Activated T-cell treated with anti-CD3 and anti-CD28 coated beads, Interleukin-2, amount 50 U/mL, for 72 hours (primary cell): ENCODE measurements at regions not wholly inside any gene's neighbourhood (a gene's known extent, or its start where the extent isn't known, plus 50 kb on each side); places are given as distances from the start of the nearest gene placed in this dataset.

Experiments
- ATAC-seq, 2 donors: fragments of 150-1000 bp; cut with Tn5 transposase; replicated peaks in 1 of 2; 2 replicates each; pipeline ENCODE4 v1.10.0; 2021; ENCODE audit warnings: moderate library complexity in 2 of 2, mild to moderate bottlenecking in 1 of 2
- DNase-seq, 2 donors: peaks; one replicate each; pipeline ENCODE4 v3.0.0; 2021 to 2022; ENCODE audit warnings: mixed read lengths in 1 of 2
- H3K27ac Mint-ChIP-seq: one replicate; pipeline ENCODE4 v1.8.0; 2022; ENCODE audit warnings: mild to moderate bottlenecking, moderate library complexity, mixed read lengths
- H3K27me3 Mint-ChIP-seq: one replicate; pipeline ENCODE4 v1.8.0; 2022; ENCODE audit warnings: low read depth, mixed read lengths
- H3K36me3 Mint-ChIP-seq, 2 donors: one replicate each; pipeline ENCODE4 v1.8.0; 2022; ENCODE audit warnings: mixed read lengths in 2 of 2, mild to moderate bottlenecking in 1 of 2; ENCODE audit not compliant: insufficient read depth in 2 of 2
- H3K4me1 Mint-ChIP-seq: one replicate; pipeline ENCODE4 v1.8.0; 2022; ENCODE audit warnings: low read depth, mixed read lengths
- H3K4me3 Mint-ChIP-seq, 2 donors: one replicate each; pipeline ENCODE4 v1.8.0; 2022; ENCODE audit warnings: mild to moderate bottlenecking in 2 of 2, mixed read lengths in 2 of 2, moderate library complexity in 2 of 2
- H3K9me3 Mint-ChIP-seq, 2 donors: one replicate each; pipeline ENCODE4 v1.8.0; 2022; ENCODE audit warnings: mixed read lengths in 2 of 2

- peaks cover 32% of the 10 kb centered on the region for H3K27me3 Mint-ChIP-seq
- peaks cover 9 to 14% of the 10 kb centered on the region in 2 donors for H3K9me3 Mint-ChIP-seq
- H3K27ac Mint-ChIP-seq: no peak overlapping the region
- H3K4me3 Mint-ChIP-seq: no peak overlapping the region
- no peak for ATAC-seq
- H3K36me3 Mint-ChIP-seq: peaks cover 3 to 7% of the 10 kb centered on the region in 2 donors
- H3K4me1 Mint-ChIP-seq: no peaks in the 10 kb centered on the region
- no peak for DNase-seq
Measured at GRCh38 chr2:65490222-65490621, 57.8 kb upstream of the SPRED2 start.

DNA sequence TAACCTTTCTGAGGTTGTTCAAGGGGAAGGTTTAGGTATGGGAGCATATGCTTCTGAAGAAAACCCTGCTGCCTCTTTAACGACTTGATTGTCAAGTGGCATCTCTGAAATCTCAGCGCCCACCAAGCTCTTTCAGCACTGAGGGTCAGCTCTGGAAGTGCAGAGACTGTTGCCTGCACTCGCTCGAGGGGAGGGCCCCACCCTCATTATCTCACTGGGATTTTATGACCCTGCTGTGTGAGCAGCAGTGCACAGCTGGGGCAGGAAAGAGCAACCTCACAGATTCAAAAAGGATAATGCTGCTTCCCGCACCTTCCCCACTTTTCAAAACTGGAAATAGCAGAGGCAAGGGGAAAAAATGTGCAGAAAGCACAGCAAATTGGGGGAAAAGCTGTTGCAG is 56.9 kb upstream of the SPRED2 start:
- DNase-seq (no peak), ATAC-seq (no peak)
- peaks cover 3 to 7% of the 10 kb centered on the region in 2 donors for H3K36me3 Mint-ChIP-seq
- no peaks in the 10 kb centered on the region for H3K4me1 Mint-ChIP-seq
- peaks cover 23% of the 10 kb centered on the region for H3K27me3 Mint-ChIP-seq
- H3K27ac Mint-ChIP-seq: no peak overlapping the region
- H3K4me3 Mint-ChIP-seq: no peak overlapping the region
- peaks cover 9 to 14% of the 10 kb centered on the region in 2 donors for H3K9me3 Mint-ChIP-seq

DNA sequence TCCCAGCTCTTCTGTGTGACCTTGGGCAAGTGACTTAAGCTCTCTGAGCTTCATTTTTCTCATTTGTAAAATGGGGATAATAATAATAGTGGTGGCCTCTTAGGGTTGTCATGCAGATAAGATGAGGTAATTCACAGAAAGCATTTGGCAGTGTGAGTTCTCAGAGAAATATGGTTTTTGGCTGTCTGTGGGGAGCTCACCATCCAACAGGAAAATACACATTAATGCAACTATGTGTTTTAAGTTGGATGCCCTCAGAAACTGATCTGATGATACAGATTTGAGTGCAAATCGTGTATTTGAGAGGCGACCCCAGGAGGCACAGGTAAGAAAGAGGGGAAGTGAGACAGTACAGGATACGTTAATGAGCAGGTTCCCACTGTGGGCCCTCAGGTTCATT is 56.1 kb upstream of the SPRED2 start:
- Mint-ChIP-seq H3K4me3 (no peak overlapping the region), H3K4me1 (no peaks in the 10 kb centered on the region), H3K9me3 (peaks cover 9 to 14% of the 10 kb centered on the region in 2 donors), H3K27ac (no peak overlapping the region), H3K36me3 (peaks cover 3 to 7% of the 10 kb centered on the region in 2 donors), H3K27me3 (peaks cover 29% of the 10 kb centered on the region)
- ATAC-seq: no peak
- no peak for DNase-seq

DNA sequence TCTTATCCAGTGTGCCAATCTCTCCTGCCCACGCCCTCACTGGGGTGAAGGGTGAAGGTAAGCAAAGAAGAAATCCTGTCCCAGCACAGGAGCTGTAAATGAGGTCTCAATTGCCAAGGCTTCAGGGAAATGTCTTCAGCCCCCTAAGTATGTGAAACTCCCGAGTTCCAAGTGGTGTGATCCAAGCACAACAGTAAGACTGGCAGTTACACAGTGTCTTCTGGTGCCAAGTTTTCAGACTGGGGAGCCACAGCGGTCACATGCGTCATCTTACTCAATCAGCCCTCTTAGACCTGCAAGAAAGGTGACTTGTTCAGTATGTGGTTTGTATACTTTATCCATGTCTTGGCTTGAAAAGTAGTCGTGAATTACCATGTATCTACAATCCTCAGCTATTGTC is 55.0 kb upstream of the SPRED2 start:
- H3K27me3 Mint-ChIP-seq: peaks cover 23% of the 10 kb centered on the region
- peaks cover 9 to 14% of the 10 kb centered on the region in 2 donors for H3K9me3 Mint-ChIP-seq
- no peak overlapping the region for H3K27ac Mint-ChIP-seq
- ATAC-seq: no peak
- no peak for DNase-seq
- peaks cover 3 to 7% of the 10 kb centered on the region in 2 donors for H3K36me3 Mint-ChIP-seq
- no peaks in the 10 kb centered on the region for H3K4me1 Mint-ChIP-seq
- H3K4me3 Mint-ChIP-seq: no peak overlapping the region

DNA sequence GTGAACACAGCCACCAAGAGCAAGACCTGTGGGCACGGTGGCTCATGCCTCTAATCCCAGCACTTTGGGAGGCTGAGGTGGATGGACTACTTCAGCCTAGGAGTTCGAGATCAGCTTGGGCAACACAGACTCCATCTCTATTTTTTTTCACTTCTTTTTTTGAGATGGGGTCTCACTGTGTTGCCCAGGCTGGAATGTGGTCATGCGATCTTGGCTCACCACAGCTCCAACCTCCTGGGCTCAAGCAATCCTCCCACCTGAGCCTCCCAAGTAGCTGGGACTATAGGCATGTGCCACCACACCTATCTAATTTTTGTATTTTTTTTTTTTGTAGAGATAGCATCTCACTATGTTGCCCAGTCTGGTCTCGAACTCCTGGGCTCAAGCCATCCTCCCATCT is 54.4 kb upstream of the SPRED2 start:
- Mint-ChIP-seq H3K27me3 (peaks cover 23% of the 10 kb centered on the region), H3K36me3 (peaks cover 3 to 7% of the 10 kb centered on the region in 2 donors), H3K9me3 (peaks cover 9 to 14% of the 10 kb centered on the region in 2 donors), H3K4me3 (no peak overlapping the region), H3K27ac (no peak overlapping the region), H3K4me1 (no peaks in the 10 kb centered on the region)
- ATAC-seq: no peak
- no peak for DNase-seq

DNA sequence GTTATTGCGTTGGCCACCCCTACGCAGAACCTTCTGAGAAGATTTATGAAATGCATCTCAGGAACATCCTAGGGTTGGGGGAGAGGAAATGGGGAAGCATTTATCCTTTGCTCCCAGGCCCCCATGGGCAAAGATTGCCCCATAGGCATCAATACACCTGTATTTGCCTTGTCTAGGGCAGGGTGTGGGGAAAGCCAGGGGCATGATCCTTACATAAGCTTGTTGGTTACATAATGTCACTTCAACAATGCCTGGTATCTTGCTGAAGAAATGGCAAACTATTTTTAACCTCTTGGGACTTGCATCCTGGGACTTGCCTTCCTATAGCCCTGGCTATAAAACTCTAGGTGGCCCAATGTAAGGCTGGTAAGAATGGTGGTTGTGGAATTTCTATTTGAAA is 53.9 kb upstream of the SPRED2 start:
- peaks cover 23% of the 10 kb centered on the region for H3K27me3 Mint-ChIP-seq
- no peak overlapping the region for H3K4me3 Mint-ChIP-seq
- H3K9me3 Mint-ChIP-seq: peaks cover 9 to 14% of the 10 kb centered on the region in 2 donors
- no peak for DNase-seq
- H3K4me1 Mint-ChIP-seq: no peaks in the 10 kb centered on the region
- peaks cover 3 to 7% of the 10 kb centered on the region in 2 donors for H3K36me3 Mint-ChIP-seq
- ATAC-seq: no peak
- no peak overlapping the region for H3K27ac Mint-ChIP-seq

DNA sequence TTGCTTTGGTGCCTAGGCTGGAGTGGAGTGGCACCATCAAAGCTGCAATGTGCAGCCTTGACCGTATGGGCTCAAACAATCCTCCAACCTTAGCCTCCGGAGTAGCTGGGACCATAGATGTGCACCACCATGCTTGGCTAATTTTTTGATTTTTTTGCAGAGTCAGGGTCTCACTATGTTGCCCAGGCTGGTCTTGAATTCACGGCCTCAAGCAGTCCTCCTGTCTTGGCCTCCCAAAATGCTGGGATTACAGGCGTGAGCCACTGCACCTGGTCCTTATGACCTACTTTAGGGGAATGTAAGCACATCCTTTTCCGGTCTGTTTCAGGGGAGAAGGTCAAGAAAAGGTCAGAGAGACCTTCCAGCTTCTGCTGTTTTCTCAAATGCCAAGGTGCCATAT is 53.4 kb upstream of the SPRED2 start:
- no peaks in the 10 kb centered on the region for H3K4me1 Mint-ChIP-seq
- ATAC-seq: no peak
- H3K9me3 Mint-ChIP-seq: peaks cover 9 to 14% of the 10 kb centered on the region in 2 donors
- peaks cover 3 to 7% of the 10 kb centered on the region in 2 donors for H3K36me3 Mint-ChIP-seq
- no peak overlapping the region for H3K27ac Mint-ChIP-seq
- DNase-seq: no peak
- no peak overlapping the region for H3K4me3 Mint-ChIP-seq
- peaks cover 23% of the 10 kb centered on the region for H3K27me3 Mint-ChIP-seq

- no peaks in the 10 kb centered on the region for H3K4me1 Mint-ChIP-seq
- H3K9me3 Mint-ChIP-seq: peaks cover 9 to 12% of the 10 kb centered on the region in 2 donors
- peaks cover 3 to 7% of the 10 kb centered on the region in 2 donors for H3K36me3 Mint-ChIP-seq
- H3K27ac Mint-ChIP-seq: no peak overlapping the region
- ATAC-seq (no peak), DNase-seq (no peak)
- H3K4me3 Mint-ChIP-seq: no peak overlapping the region
- H3K27me3 Mint-ChIP-seq: peaks cover 23% of the 10 kb centered on the region
Measured at GRCh38 chr2:65483763-65484162, 51.4 kb upstream of the SPRED2 start.

DNA sequence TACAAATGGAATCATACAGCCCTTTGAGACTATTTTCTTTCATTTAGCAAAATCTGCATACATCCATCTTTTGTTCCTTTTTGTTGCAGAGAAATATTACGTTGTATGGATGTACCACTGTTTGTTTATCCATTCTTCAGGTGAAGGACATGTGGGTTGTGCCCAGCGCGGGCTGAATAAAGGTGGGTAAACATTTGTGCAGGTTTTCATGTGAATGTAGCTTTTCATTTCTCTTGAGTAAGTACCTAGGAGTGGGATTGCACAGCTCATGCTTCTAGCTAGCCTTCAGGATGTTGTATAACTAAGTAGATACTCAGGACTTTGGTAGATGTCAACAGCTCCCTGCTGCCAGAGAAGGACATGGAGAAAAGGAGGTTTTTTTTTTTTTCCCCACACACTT is 50.6 kb upstream of the SPRED2 start:
- ATAC-seq (no peak), DNase-seq (no peak)
- H3K4me1 Mint-ChIP-seq: no peaks in the 10 kb centered on the region
- H3K4me3 Mint-ChIP-seq: no peak overlapping the region
- H3K27ac Mint-ChIP-seq: no peak overlapping the region
- H3K36me3 Mint-ChIP-seq: peaks cover 1 to 2% of the 10 kb centered on the region in 2 donors
- H3K27me3 Mint-ChIP-seq: peaks cover 15% of the 10 kb centered on the region
- peaks cover 2 to 6% of the 10 kb centered on the region in 2 donors for H3K9me3 Mint-ChIP-seq
